HEK293T (cell line): ENCODE measurements at regions not wholly inside any gene's neighbourhood (a gene's known extent, or its start where the extent isn't known, plus 50 kb on each side); places are given as distances from the start of the nearest gene placed in this dataset.

Source experiments
- CTCF ChIA-PET: fragments of 350-600 bp; formaldehyde crosslinking; extraction: SDS; loops from one replicate; lab custom pipeline; 2021; ENCODE audit warnings: antibody characterized with exemption, inconsistent platforms; lab: Yijun Ruan, JAX
- POLR2A ChIA-PET: fragments of 350-600 bp; formaldehyde crosslinking; extraction: SDS; loops from one replicate; lab custom pipeline; 2020; ENCODE audit warnings: antibody characterized with exemption, inconsistent platforms; lab: Yijun Ruan, JAX
- DNase-seq: peaks from one replicate; pipeline ENCODE4 v3.0.0; 2012; ENCODE audit warnings: mixed read lengths; ENCODE audit errors: extremely low spot score
- ARNT ChIP-seq: fragments of 450-650 bp; IDR thresholded peaks from 2 replicates; pipeline ENCODE4 v1.6.1; 2017; ENCODE audit warnings: mild to moderate bottlenecking
- BHLHE40 ChIP-seq: fragments of 450-650 bp; IDR thresholded peaks from 2 replicates; pipeline ENCODE4 v1.6.1; 2016; ENCODE audit warnings: mild to moderate bottlenecking, moderate library complexity, borderline replicate concordance
- CTBP1 ChIP-seq: fragments of 450-650 bp; IDR thresholded peaks from 2 replicates; pipeline ENCODE4 v1.6.1; 2016; ENCODE audit warnings: borderline replicate concordance
- ELF4 ChIP-seq: fragments of 450-650 bp; IDR thresholded peaks from 2 replicates; pipeline ENCODE4 v1.6.1; 2017; ENCODE audit warnings: antibody characterized with exemption
- FOXA1 ChIP-seq: fragments of 450-650 bp; IDR thresholded peaks from 2 replicates; pipeline ENCODE4 v1.6.1; 2016; ENCODE audit warnings: mild to moderate bottlenecking
- FOXK2 ChIP-seq: fragments of 450-650 bp; IDR thresholded peaks from 2 replicates; pipeline ENCODE4 v1.6.1; 2016; ENCODE audit warnings: mild to moderate bottlenecking
- FOXM1 ChIP-seq: fragments of 450-650 bp; IDR thresholded peaks from 2 replicates; pipeline ENCODE4 v1.6.1; 2017; ENCODE audit warnings: mild to moderate bottlenecking, borderline replicate concordance
- HDGF ChIP-seq: fragments of 450-650 bp; IDR thresholded peaks from 2 replicates; pipeline ENCODE4 v1.6.1; 2017; ENCODE audit warnings: antibody characterized with exemption, borderline replicate concordance
- L3MBTL2 ChIP-seq: fragments of 450-650 bp; conservative IDR thresholded peaks from 2 replicates; pipeline ENCODE4 v1.6.1; 2016; ENCODE audit warnings: mild to moderate bottlenecking
- LEF1 ChIP-seq: fragments of 450-650 bp; IDR thresholded peaks from 2 replicates; pipeline ENCODE4 v1.6.1; 2017; ENCODE audit warnings: mild to moderate bottlenecking, borderline replicate concordance
- NFRKB ChIP-seq: fragments of 450-650 bp; IDR thresholded peaks from 2 replicates; pipeline ENCODE4 v1.6.1; 2016; ENCODE audit warnings: mild to moderate bottlenecking, moderate library complexity
- SP1 ChIP-seq: fragments of 450-650 bp; IDR thresholded peaks from 2 replicates; pipeline ENCODE4 v1.6.1; 2017
- SUZ12 ChIP-seq: fragments of 450-650 bp; IDR thresholded peaks from 2 replicates; pipeline ENCODE4 v1.6.1; 2016; ENCODE audit warnings: mild to moderate bottlenecking
- TARDBP ChIP-seq: fragments of 450-650 bp; IDR thresholded peaks from 2 replicates; pipeline ENCODE4 v1.6.1; 2016
- ZNF384 ChIP-seq: fragments of 450-650 bp; IDR thresholded peaks from 2 replicates; pipeline ENCODE4 v1.6.1; 2016
- TF ChIP-seq, protein P1 (sequence below): fragments of 450-650 bp; IDR thresholded peaks from 2 replicates; pipeline ENCODE4 v1.6.1; 2016

DNA sequence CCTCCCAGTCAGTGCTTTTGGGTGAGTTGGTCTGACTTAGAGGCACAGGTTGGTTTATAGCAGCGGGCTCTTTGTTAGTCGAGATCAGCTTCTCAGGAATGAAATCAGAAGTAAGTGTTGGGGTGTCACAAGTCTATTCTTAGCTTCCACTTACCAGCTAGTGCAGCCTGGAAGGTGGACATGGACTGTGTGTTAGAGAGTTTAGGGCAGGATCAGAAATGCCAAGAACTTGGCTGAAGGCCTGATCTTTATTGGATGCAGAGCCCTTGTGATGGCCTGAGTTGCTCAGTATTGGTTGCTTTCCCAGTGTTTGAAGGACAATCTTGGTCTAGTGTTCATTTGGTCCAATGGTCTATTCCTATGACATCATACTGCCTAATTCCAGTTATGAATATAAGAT lies 377.0 kb upstream of the USP24 start:
- DNase-seq = no peak
- TF ChIP-seq ARNT (no peak), ZNF384 (no peak), NFRKB (no peak), HDGF (no peak), BHLHE40 (no peak), FOXK2 (no peak), SUZ12 (no peak)
- ChIA-PET CTCF (no interaction called here), POLR2A (no interaction called here)

DNA sequence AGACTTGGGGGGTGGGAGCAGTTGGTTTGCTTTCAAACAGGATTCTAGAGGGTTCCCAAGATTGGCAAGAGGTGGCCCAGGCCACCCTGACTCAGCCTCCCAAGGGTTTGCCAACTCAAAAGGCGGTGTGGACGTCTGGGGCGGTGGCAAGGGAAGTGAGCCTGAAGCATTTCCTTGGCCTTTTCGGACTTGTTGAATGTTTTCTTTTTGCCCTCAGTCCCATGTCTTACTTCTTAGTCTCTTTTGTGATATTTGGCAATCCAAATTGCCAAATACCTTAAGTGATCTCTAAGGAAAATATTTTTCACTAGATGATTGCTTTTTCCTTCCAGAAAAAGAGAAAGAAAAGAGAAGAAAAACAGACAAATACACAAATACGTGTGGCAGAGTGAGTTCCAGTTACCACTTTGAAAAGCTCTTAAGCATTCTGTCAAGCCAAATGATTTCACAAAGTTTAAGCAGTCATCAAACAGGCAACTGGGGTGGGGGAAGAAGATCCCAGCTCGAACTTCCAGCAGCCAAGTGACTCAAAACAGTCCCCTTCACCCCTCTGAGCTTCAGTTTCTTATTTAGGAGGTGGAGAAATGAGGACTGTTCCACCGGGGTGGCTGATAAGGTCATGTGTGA lies 374.6 kb upstream of the USP24 start:
- CTCF ChIA-PET = no interaction called here
- TF ChIP-seq ARNT (no peak), ZNF384 (no peak), CTBP1 (no peak)
- TF ChIP-seq, protein P1, sequence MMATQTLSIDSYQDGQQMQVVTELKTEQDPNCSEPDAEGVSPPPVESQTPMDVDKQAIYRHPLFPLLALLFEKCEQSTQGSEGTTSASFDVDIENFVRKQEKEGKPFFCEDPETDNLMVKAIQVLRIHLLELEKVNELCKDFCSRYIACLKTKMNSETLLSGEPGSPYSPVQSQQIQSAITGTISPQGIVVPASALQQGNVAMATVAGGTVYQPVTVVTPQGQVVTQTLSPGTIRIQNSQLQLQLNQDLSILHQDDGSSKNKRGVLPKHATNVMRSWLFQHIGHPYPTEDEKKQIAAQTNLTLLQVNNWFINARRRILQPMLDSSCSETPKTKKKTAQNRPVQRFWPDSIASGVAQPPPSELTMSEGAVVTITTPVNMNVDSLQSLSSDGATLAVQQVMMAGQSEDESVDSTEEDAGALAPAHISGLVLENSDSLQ = no peak
- POLR2A ChIA-PET = no interaction called here
- no peak for DNase-seq

DNA sequence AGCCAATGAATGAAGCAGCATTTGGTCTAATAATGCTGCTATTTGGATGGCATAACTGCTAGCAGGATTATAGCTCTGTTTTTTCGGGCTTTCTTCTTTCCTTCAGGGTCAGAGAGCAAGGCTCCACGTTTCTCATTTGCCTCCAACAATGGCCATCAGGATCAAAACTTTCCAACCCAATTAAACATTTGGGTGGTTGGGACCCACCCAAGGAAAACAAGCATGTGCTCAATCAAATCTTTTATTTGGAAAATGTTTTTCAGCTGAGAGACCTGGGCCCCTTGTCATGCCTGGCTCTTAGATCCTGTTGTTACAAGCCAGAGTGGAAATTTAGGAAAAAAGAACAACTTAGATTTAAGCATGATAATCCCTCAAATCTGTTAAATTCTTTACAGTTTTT lies 373.1 kb upstream of the USP24 start:
- no peak for DNase-seq
- TF ChIP-seq LEF1 = no peak
- TF ChIP-seq, protein P1 = no peak
- CTCF ChIA-PET = no interaction called here
- POLR2A ChIA-PET = no interaction called here

DNA sequence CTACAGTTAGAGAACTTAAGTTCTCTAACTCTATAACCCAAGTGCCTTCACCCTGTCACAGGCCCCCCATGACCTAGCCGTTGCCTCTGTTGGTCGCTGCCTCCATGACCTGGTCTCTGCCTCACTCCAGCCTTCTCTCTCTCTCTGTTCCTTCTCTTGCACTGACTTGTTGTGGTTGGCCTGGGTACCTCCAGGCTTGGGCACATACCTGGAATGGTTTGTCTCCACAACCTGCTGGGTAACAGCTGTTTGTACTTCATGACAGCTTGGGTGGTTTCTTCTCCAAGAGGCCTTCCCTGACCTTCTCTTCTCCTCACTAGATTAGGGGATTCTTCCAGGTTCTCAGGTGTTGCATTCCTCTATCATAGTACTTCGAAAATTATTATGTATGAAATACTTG lies 371.6 kb upstream of the USP24 start:
- TF ChIP-seq SP1 (no peak), FOXA1 (no peak), FOXM1 (no peak), FOXK2 (no peak), L3MBTL2 (no peak), ZNF384 (no peak), ELF4 (no peak), CTBP1 (no peak), SUZ12 (no peak), TARDBP (no peak), LEF1 (no peak), BHLHE40 (no peak), NFRKB (no peak), ARNT (no peak), HDGF (no peak)
- TF ChIP-seq, protein P1 = no peak
- POLR2A ChIA-PET = no interaction called here
- DNase-seq = no peak
- CTCF ChIA-PET = no interaction called here

DNA sequence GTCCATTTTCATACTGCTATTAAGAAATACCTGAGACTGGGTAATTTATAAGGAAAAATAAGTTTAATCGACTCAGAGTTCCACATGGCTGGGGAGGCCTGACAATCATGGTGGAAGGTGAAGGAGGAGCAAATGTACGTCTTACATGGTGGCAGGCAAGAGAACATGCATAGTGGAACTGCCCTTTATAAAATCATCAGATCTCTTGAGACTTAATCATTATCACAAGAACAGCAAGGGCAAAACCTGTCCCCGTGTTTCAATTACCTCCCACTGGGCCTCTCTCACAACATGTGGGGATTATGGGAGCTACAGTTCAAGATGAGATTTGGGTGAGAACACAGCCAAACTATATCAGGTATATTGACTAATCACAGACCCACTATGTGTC lies 370.2 kb upstream of the USP24 start:
- POLR2A ChIA-PET = no interaction called here
- TF ChIP-seq FOXK2 (no peak), SUZ12 (no peak), FOXM1 (no peak), L3MBTL2 (no peak), BHLHE40 (no peak), ARNT (no peak), SP1 (no peak), LEF1 (no peak), ELF4 (no peak), NFRKB (no peak), CTBP1 (no peak), ZNF384 (no peak), FOXA1 (no peak), TARDBP (no peak), HDGF (no peak)
- TF ChIP-seq, protein P1 = no peak
- CTCF ChIA-PET = no interaction called here
- no peak for DNase-seq

GRCh38 chr1:55584526-55585401 lies 369.6 kb upstream of the USP24 start:
- no peak for DNase-seq
- POLR2A ChIA-PET = interaction anchor here (0.5 kb wide), 1 partner anchor 249 kb away, joined by 3 read pairs; no protein-coding TSS in a partner anchor
- TF ChIP-seq FOXK2 = no peak
- TF ChIP-seq ARNT = no peak
- no peak for TF ChIP-seq ZNF384
- TF ChIP-seq SP1 = no peak
- TF ChIP-seq BHLHE40 = no peak
- no peak for TF ChIP-seq CTBP1
- TF ChIP-seq ELF4 = no peak
- no peak for TF ChIP-seq NFRKB
- no peak for TF ChIP-seq SUZ12
- TF ChIP-seq FOXM1 = no peak
- no peak for TF ChIP-seq L3MBTL2
- no peak for TF ChIP-seq HDGF
- TF ChIP-seq LEF1 = no peak
- TF ChIP-seq FOXA1 = no peak
- TF ChIP-seq, protein P1 = no peak
- TF ChIP-seq TARDBP = no peak
- CTCF ChIA-PET = interaction anchor here (0.6 to 0.8 kb wide), 3 partner anchors 56 to 117 kb away, joined by 3 read pairs; no protein-coding TSS in a partner anchor
